Ecto neural progenitor cell (in vitro differentiated cells): ENCODE measurements at regions not wholly inside any gene's neighbourhood (a gene's known extent, or its start where the extent isn't known, plus 50 kb on each side); places are given as distances from the start of the nearest gene placed in this dataset.
"Not testable (repeated sequence)": the region's sequence is repeated elsewhere in the genome, so short reads cannot be mapped to it uniquely, and the experiment has no call there.

Source experiments
- DNase-seq: peaks from one replicate; pipeline ENCODE4 v3.0.0-alpha.2; 2018; ENCODE audit warnings: low spot score

- no peak for DNase-seq
Measured at GRCh38 chr9:88280816-88281382, 107.3 kb upstream of the SPIN1 start.

- DNase-seq = no peak
Measured at GRCh38 chr9:88278036-88278435, 110.2 kb upstream of the SPIN1 start.

- no peak for DNase-seq
Measured at GRCh38 chr9:88274078-88274477, 114.2 kb upstream of the SPIN1 start.

- DNase-seq = no peak
Measured at GRCh38 chr9:88272986-88273385, 115.3 kb upstream of the SPIN1 start.

GRCh38 chr9:88270413-88270812 is 117.8 kb upstream of the SPIN1 start:
- DNase-seq = no peak

GRCh38 chr9:88268886-88269285 is 119.4 kb upstream of the SPIN1 start:
- no peak for DNase-seq

GRCh38 chr9:88267283-88267682 is 121.0 kb upstream of the SPIN1 start:
- no peak for DNase-seq

- no peak for DNase-seq
Measured at GRCh38 chr9:88266416-88266815, 121.8 kb upstream of the SPIN1 start.

- DNase-seq = no peak
Measured at GRCh38 chr9:88259001-88259400, 120.7 kb upstream of the SPATA31C2 start.

- DNase-seq = no peak
Measured at GRCh38 chr9:88258601-88259000, 120.3 kb upstream of the SPATA31C2 start.

GRCh38 chr9:88258024-88258423 is 119.7 kb upstream of the SPATA31C2 start:
- DNase-seq = no peak

- no peak for DNase-seq
Measured at GRCh38 chr9:88256216-88256615, 117.9 kb upstream of the SPATA31C2 start.

- not testable (repeated sequence) for DNase-seq
Measured at GRCh38 chr9:88255806-88256205, 117.5 kb upstream of the SPATA31C2 start.

GRCh38 chr9:88251903-88252302 is 113.6 kb upstream of the SPATA31C2 start:
- no peak for DNase-seq

GRCh38 chr9:88243736-88244135 is 105.5 kb upstream of the SPATA31C2 start:
- no peak for DNase-seq

GRCh38 chr9:88242879-88243278 is 104.6 kb upstream of the SPATA31C2 start:
- DNase-seq = no peak

- no peak for DNase-seq
Measured at GRCh38 chr9:88237991-88238571, 99.8 kb upstream of the SPATA31C2 start.

GRCh38 chr9:88237479-88237961 is 99.2 kb upstream of the SPATA31C2 start:
- DNase-seq = no peak

GRCh38 chr9:88236511-88237478 is 98.5 kb upstream of the SPATA31C2 start:
- DNase-seq = no peak

- DNase-seq = no peak
Measured at GRCh38 chr9:88235615-88236014, 97.3 kb upstream of the SPATA31C2 start.

- DNase-seq = no peak
Measured at GRCh38 chr9:88234114-88234513, 95.8 kb upstream of the SPATA31C2 start.

GRCh38 chr9:88233091-88233490 is 94.8 kb upstream of the SPATA31C2 start:
- DNase-seq = no peak

GRCh38 chr9:88230612-88231011 is 92.3 kb upstream of the SPATA31C2 start:
- DNase-seq = no peak
